DND-41 (cell line): ENCODE measurements at regions not wholly inside any gene's neighbourhood (a gene's known extent, or its start where the extent isn't known, plus 50 kb on each side); places are given as distances from the start of the nearest gene placed in this dataset.

Experiments
- ATAC-seq: fragments of 200-7000 bp; cut with Tn5 transposase; 3 replicates; pipeline ENCODE4 v1.9.1; 2021; ENCODE audit warnings: low read depth; ENCODE audit not compliant: insufficient read depth
- DNase-seq: peaks from one replicate; pipeline ENCODE4 v3.0.0-alpha.2; 2020
- H2AFZ ChIP-seq: 2 replicates; pipeline ENCODE4 v1.6.0; 2012; ENCODE audit warnings: low read depth, low read length
- H3K27ac ChIP-seq: 2 replicates; pipeline ENCODE4 v1.5.1; 2012; ENCODE audit warnings: low read length, inconsistent platforms
- H3K27me3 ChIP-seq: fragments of 200-600 bp; sonication (generic); 2 replicates; pipeline ENCODE4 v1.6.0; 2012; ENCODE audit warnings: low read length, mild to moderate bottlenecking, inconsistent platforms; ENCODE audit not compliant: insufficient read depth, poor library complexity
- H3K36me3 ChIP-seq: 2 replicates; pipeline ENCODE4 v1.5.1; 2012; ENCODE audit warnings: low read length, inconsistent platforms; ENCODE audit not compliant: insufficient read depth
- H3K4me1 ChIP-seq: 2 replicates; pipeline ENCODE4 v1.5.1; 2012; ENCODE audit warnings: mild to moderate bottlenecking, low read length; ENCODE audit not compliant: insufficient read depth
- H3K4me2 ChIP-seq: 2 replicates; pipeline ENCODE4 v1.6.0; 2012; ENCODE audit warnings: mild to moderate bottlenecking, moderate library complexity, low read length, inconsistent platforms; ENCODE audit not compliant: insufficient read depth
- H3K4me3 ChIP-seq, 2 experiments: fragments of 200-600 bp in 1 of 2; shearing (Covaris generic) in 1 of 2; 2 replicates each; pipeline ENCODE4 v1.5.1; 2012 to 2016; ENCODE audit warnings: inconsistent platforms in 2 of 2, low read length in 2 of 2, mild to moderate bottlenecking in 2 of 2, low read depth in 1 of 2, moderate library complexity in 1 of 2
- H3K79me2 ChIP-seq: 2 replicates; pipeline ENCODE4 v1.6.0; 2012; ENCODE audit warnings: low read length, inconsistent platforms; ENCODE audit not compliant: insufficient read depth
- H3K9ac ChIP-seq: 2 replicates; pipeline ENCODE4 v1.6.0; 2012; ENCODE audit warnings: low read depth, mild to moderate bottlenecking, inconsistent platforms, low read length, moderate library complexity
- H3K9me3 ChIP-seq: 2 replicates; pipeline ENCODE4 v1.5.1; 2012; ENCODE audit warnings: low read length, moderate library complexity, mild to moderate bottlenecking, inconsistent platforms; ENCODE audit not compliant: insufficient read depth, severe bottlenecking
- H4K20me1 ChIP-seq: 2 replicates; pipeline ENCODE4 v1.6.0; 2012; ENCODE audit warnings: low read length; ENCODE audit not compliant: insufficient read depth
- CTCF ChIP-seq: IDR thresholded peaks from 2 replicates; pipeline ENCODE4 v1.5.1; 2012; ENCODE audit warnings: borderline replicate concordance, low read length, moderate library complexity, mild to moderate bottlenecking; ENCODE audit not compliant: poor library complexity, severe bottlenecking; ENCODE audit errors: extremely low read depth
- EZH2 ChIP-seq: IDR thresholded peaks from 3 replicates; pipeline ENCODE4 v1.6.1; 2012; ENCODE audit warnings: borderline replicate concordance, low read depth, mild to moderate bottlenecking, moderate library complexity, low read length, inconsistent platforms; ENCODE audit not compliant: severe bottlenecking

- Histone ChIP-seq H2AFZ (no peak overlapping the region), H3K9ac (no peak overlapping the region), H3K27me3 (peaks cover 2% of the 10 kb centered on the region), H3K9me3 (no peaks in the 10 kb centered on the region), H3K4me2 (no peak overlapping the region), H3K79me2 (no peaks in the 10 kb centered on the region), H3K4me3 (no peak overlapping the region), H3K27ac (no peak overlapping the region), H4K20me1 (no peaks in the 10 kb centered on the region), H3K4me1 (no peaks in the 10 kb centered on the region), H3K36me3 (no peaks in the 10 kb centered on the region)
- DNase-seq (no peak), ATAC-seq (no peak)
- TF ChIP-seq EZH2 (no peak), CTCF (no peak)
Observed at GRCh38 chr7:155869784-155870076, 57.5 kb upstream of the SHH start.

DNA sequence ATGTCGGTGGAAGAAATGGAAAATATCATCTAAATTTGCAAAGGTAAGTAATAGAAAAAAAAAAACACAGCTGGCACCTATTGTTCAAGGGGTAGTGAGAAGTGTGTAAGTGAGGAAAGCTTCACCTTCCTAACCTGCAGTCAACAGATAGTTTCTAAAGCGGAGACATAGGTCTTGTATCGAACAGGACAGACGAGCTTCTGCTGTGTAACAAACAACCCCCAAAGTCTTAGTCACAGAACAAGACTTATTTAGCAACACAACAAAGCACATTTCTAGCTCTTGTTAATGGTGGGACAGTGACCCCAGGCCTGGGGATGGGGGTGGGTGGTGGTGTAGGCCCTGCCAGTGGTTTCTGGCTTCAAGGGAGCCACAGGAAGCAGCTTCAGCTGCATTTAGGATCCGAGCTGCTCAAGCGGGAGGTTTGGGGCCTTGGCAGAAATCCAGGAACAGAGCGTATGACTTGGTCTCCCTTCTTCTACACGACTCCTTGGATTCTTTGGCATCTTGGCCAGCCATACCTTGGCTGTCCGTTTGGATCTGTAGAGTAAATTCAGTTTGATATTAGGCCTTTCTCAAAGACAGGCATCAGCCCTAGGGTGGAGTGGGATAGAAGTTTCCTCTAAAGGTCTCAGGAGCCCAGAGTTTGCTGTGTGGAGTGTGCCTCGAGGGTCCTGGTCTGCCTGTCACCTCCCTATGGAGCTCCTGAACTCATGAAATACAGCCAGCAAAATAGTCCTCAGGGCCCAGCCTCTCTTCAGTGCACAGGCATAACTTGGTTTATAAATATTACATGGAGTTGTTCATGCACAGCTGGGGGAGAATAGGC lies 56.9 kb upstream of the SHH start:
- H2AFZ ChIP-seq: no peak overlapping the region
- ATAC-seq: no peak
- H3K79me2 ChIP-seq: no peaks in the 10 kb centered on the region
- H3K4me2 ChIP-seq: no peak overlapping the region
- H4K20me1 ChIP-seq: no peaks in the 10 kb centered on the region
- no peak overlapping the region for H3K4me3 ChIP-seq
- H3K9me3 ChIP-seq: no peaks in the 10 kb centered on the region
- H3K4me1 ChIP-seq: no peaks in the 10 kb centered on the region
- no peak overlapping the region for H3K27ac ChIP-seq
- TF ChIP-seq CTCF (no peak), EZH2 (no peak)
- DNase-seq: no peak
- H3K27me3 ChIP-seq: peaks cover 2% of the 10 kb centered on the region
- H3K9ac ChIP-seq: no peak overlapping the region
- H3K36me3 ChIP-seq: no peaks in the 10 kb centered on the region

DNA sequence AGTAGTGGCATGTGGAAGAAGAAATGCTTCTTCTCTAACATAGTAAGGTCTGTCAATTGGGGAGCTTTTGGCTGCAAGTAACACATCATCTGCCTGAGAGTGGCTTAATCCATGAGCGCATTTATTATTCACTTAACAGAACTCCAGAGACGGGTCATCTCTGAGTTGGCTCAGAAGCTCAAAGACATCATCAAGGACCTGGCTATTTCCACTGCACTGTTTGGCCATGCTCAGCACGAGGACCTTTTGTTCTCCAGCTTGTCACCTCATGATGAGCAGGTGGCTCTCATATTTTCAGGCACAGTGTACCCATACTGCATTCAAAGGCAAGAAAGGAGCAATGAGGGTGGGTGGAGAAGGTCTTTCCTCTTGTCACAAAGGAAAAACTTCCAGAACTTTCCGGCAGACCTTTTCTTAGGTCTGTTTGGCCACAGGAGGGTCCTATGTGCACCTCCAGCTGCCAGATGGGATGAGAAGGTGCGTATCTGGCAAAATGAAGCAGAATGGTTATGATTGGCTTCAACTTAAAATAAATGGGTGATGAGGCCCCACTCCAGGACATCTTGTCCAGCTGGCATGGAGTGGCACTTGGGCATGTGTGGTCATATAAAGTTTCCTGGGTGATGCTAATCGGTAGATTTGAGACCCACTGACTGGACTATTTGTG lies 55.6 kb upstream of the SHH start:
- no peak for ATAC-seq
- TF ChIP-seq EZH2 (no peak), CTCF (no peak)
- Histone ChIP-seq H3K9ac (no peak overlapping the region), H3K9me3 (no peaks in the 10 kb centered on the region), H4K20me1 (no peaks in the 10 kb centered on the region), H3K36me3 (no peaks in the 10 kb centered on the region), H3K4me2 (no peak overlapping the region), H3K27ac (no peak overlapping the region), H3K4me1 (no peaks in the 10 kb centered on the region), H2AFZ (no peak overlapping the region), H3K4me3 (no peak overlapping the region), H3K27me3 (peaks cover 2% of the 10 kb centered on the region), H3K79me2 (no peaks in the 10 kb centered on the region)
- DNase-seq: no peak
